Coronary artery (tissue), 2 donors: ENCODE measurements at regions not wholly inside any gene's neighbourhood (a gene's known extent, or its start where the extent isn't known, plus 50 kb on each side); places are given as distances from the start of the nearest gene placed in this dataset.

Experiments
- DNase-seq: peaks from one replicate; pipeline ENCODE4 v3.0.0-alpha.2; 2017; ENCODE audit warnings: low spot score
- H3K27ac ChIP-seq, 2 donors: fragments of 200-600 bp; sonication (generic); one replicate each; pipeline ENCODE4 v1.5.1; 2016 to 2019
- H3K4me3 ChIP-seq: fragments of 200-600 bp; sonication (generic); 2 replicates; pipeline ENCODE4 v1.5.1; 2016; ENCODE audit warnings: mild to moderate bottlenecking, moderate library complexity
- CTCF ChIP-seq: fragments of 200-600 bp; sonication (generic); IDR thresholded peaks from one replicate; pipeline ENCODE4 v1.5.1; 2019; ENCODE audit warnings: antibody characterized with exemption

- DNase-seq: no peak
- TF ChIP-seq CTCF: no peak
- H3K27ac ChIP-seq: no peak overlapping the region
- H3K4me3 ChIP-seq: no peak overlapping the region
These were observed 147.7 kb downstream of the COG6 start for GRCh38 chr13:39803156-39803555.

GRCh38 chr13:39803851-39804250, 148.4 kb downstream of the COG6 start:
- no peak overlapping the region for H3K4me3 ChIP-seq
- TF ChIP-seq CTCF: no peak
- H3K27ac ChIP-seq: no peak overlapping the region
- DNase-seq: no peak

GRCh38 chr13:39804332-39805210, 149.1 kb downstream of the COG6 start:
- H3K4me3 ChIP-seq: no peak overlapping the region
- no peak for DNase-seq
- H3K27ac ChIP-seq: no peak overlapping the region
- TF ChIP-seq CTCF: no peak

GRCh38 chr13:39809466-39809865, 154.0 kb downstream of the COG6 start:
- no peak for TF ChIP-seq CTCF
- Histone ChIP-seq H3K4me3 (no peak overlapping the region), H3K27ac (no peak overlapping the region)
- DNase-seq: no peak

- TF ChIP-seq CTCF: no peak
- H3K4me3 ChIP-seq: no peak overlapping the region
- H3K27ac ChIP-seq: no peak overlapping the region
- no peak for DNase-seq
These were observed 154.8 kb downstream of the COG6 start for GRCh38 chr13:39810091-39810877.

GRCh38 chr13:39811051-39811450, 155.6 kb downstream of the COG6 start:
- no peak overlapping the region for H3K27ac ChIP-seq
- DNase-seq: no peak
- no peak for TF ChIP-seq CTCF
- H3K4me3 ChIP-seq: no peak overlapping the region
